ENCODE measurements at regions not wholly inside any gene's neighbourhood (a gene's known extent, or its start where the extent isn't known, plus 50 kb on each side); places are given as distances from the start of the nearest gene placed in this dataset.

DNA sequence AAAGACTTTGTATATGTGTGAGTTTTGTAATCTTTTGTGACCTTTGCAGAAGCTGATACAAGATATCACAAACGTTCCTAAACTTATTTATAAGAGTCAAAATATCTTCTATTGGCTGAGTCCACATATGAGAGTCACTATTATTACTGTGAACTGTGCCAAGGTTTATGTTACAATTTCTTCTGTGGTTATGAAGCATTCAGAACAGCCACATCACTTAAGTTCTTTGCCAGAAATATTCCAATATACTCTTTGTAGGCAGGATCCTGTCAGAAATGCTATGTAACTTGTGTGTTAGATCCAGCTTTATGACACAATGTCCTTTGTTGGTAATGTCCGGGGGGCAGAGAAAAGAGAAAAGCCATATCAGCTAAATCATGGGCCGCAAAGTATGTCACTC, 1030.3 kb upstream of the AMELY start:
- H3K9me3 Mint-ChIP-seq: no peaks in the 10 kb centered on the region
- no peaks in the 10 kb centered on the region for H3K9me3 ChIP-seq
- WGBS (ENCODE audit: insufficient coverage): no CpG with 5 or more reads among the region's 3 CpGs
- ATAC-seq (replicated peaks in 1 of 4) (no peak), DNase-seq (no peak)
- no peaks in the 10 kb centered on the region for H3K4me1 ChIP-seq (ENCODE audit: control insufficient read depth in 1 of 2, extremely low read depth in 1 of 2, insufficient read depth in 2 of 2, low read length in 2 of 2)
- H3K36me3 Mint-ChIP-seq: no peaks in the 10 kb centered on the region
- H3K4me1 Mint-ChIP-seq: no peaks in the 10 kb centered on the region
- CTCF ChIA-PET: no interaction called here
- no peak overlapping the region for H3K4me3 Mint-ChIP-seq
- H3K4me3 ChIP-seq (ENCODE audit: control insufficient read depth in 1 of 2, extremely low read depth in 1 of 2, low read length in 1 of 2): no peak overlapping the region
- H3K27me3 Mint-ChIP-seq: no peaks in the 10 kb centered on the region
- H3K27ac Mint-ChIP-seq: no peak overlapping the region
- POLR2A ChIA-PET: no interaction called here
- H3K36me3 ChIP-seq (ENCODE audit: control insufficient read depth in 2 of 2, extremely low read depth in 1 of 2, insufficient read depth in 1 of 2, low read length in 1 of 2): no peaks in the 10 kb centered on the region
- H3K27me3 ChIP-seq (replicated peaks in 1 of 2; ENCODE audit: control insufficient read depth in 2 of 2, extremely low read depth in 1 of 2, insufficient read depth in 2 of 2, low read length in 1 of 2): no peaks in the 10 kb centered on the region
- no peak overlapping the region for H3K27ac ChIP-seq (ENCODE audit: low read length)

DNA sequence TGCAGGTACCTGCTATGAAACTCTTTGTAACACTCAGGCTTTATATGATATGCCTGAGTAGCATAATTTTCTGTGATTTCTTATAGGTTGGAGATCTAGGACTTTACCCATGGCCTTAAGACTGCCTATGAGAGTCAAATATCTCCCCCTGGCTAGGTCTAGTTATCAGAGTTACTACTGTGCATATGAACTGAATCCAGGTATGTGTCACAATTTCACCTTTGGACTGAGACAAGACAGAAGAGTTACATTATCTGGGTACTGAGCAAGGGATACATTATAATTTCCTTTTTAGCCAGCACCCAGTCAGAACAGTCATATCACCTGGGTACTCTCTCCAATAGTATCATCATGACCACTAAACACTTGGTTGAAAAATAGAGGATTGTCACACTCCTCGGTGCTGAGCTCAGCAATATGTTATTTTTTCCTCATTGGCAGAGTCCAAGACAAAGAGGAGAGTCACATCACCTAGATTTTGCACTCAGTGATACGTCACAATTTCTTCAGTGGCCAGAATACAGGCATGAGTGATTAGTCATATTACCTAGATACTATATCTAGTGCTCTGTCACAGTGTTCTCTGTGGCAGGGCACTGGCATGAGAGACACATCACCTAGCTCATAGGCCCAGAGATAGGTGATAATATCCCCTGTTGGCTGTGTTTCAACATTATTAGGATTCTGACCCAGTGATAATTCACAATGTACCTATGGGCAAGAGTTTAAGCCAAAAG, 1027.6 kb upstream of the AMELY start:
- Mint-ChIP-seq H3K4me3 (no peak overlapping the region), H3K4me1 (no peaks in the 10 kb centered on the region), H3K27me3 (no peaks in the 10 kb centered on the region), H3K9me3 (no peaks in the 10 kb centered on the region), H3K27ac (no peak overlapping the region), H3K36me3 (no peaks in the 10 kb centered on the region)
- ATAC-seq (replicated peaks in 1 of 4) (no peak), DNase-seq (no peak)
- no peak overlapping the region for H3K27ac ChIP-seq (ENCODE audit: low read length)
- H3K4me3 ChIP-seq (ENCODE audit: control insufficient read depth in 1 of 2, extremely low read depth in 1 of 2, low read length in 1 of 2): no peak overlapping the region
- H3K36me3 ChIP-seq (ENCODE audit: control insufficient read depth in 2 of 2, extremely low read depth in 1 of 2, insufficient read depth in 1 of 2, low read length in 1 of 2): no peaks in the 10 kb centered on the region
- no peaks in the 10 kb centered on the region for H3K9me3 ChIP-seq
- ChIA-PET POLR2A (no interaction called here), CTCF (no interaction called here)
- H3K4me1 ChIP-seq (ENCODE audit: control insufficient read depth in 1 of 2, extremely low read depth in 1 of 2, insufficient read depth in 2 of 2, low read length in 2 of 2): no peaks in the 10 kb centered on the region
- H3K27me3 ChIP-seq (replicated peaks in 1 of 2; ENCODE audit: control insufficient read depth in 2 of 2, extremely low read depth in 1 of 2, insufficient read depth in 2 of 2, low read length in 1 of 2): no peaks in the 10 kb centered on the region
- WGBS (ENCODE audit: insufficient coverage): no CpG with 5 or more reads among the region's 2 CpGs

DNA sequence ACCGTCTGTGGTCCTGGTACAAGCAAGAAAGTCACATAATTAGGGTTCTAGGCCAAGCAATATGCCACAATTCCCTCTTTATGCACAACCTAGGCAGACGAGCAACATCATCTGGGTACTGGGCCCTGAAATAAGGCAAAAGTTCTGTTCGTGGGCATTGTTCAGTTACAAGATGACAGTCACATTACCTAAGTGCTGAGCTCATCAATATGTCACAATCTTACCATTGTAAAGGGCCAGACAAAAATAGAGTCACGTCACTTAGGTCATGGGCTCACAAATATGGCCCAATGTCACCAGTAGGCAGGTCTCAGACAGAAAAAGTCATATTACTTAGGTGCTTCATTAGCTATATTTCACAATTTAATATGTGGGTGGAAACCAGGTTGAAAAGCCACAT, 1025.3 kb upstream of the AMELY start:
- POLR2A ChIA-PET: no interaction called here
- CTCF ChIA-PET: no interaction called here
- no peaks in the 10 kb centered on the region for H3K4me1 Mint-ChIP-seq
- H3K9me3 Mint-ChIP-seq: no peaks in the 10 kb centered on the region
- H3K9me3 ChIP-seq: no peaks in the 10 kb centered on the region
- no peaks in the 10 kb centered on the region for H3K27me3 ChIP-seq (replicated peaks in 1 of 2; ENCODE audit: control insufficient read depth in 2 of 2, extremely low read depth in 1 of 2, insufficient read depth in 2 of 2, low read length in 1 of 2)
- no peaks in the 10 kb centered on the region for H3K36me3 Mint-ChIP-seq
- DNase-seq (no peak), ATAC-seq (replicated peaks in 1 of 4) (no peak)
- H3K36me3 ChIP-seq (ENCODE audit: control insufficient read depth in 2 of 2, extremely low read depth in 1 of 2, insufficient read depth in 1 of 2, low read length in 1 of 2): no peaks in the 10 kb centered on the region
- no peak overlapping the region for H3K27ac Mint-ChIP-seq
- H3K4me3 Mint-ChIP-seq: no peak overlapping the region
- H3K27me3 Mint-ChIP-seq: no peaks in the 10 kb centered on the region
- no peak overlapping the region for H3K4me3 ChIP-seq (ENCODE audit: control insufficient read depth in 1 of 2, extremely low read depth in 1 of 2, low read length in 1 of 2)
- whole genome bisulfite sequencing (ENCODE audit: insufficient coverage): 48% methylated on average over 2 of the region's 4 CpGs
- no peaks in the 10 kb centered on the region for H3K4me1 ChIP-seq (ENCODE audit: control insufficient read depth in 1 of 2, extremely low read depth in 1 of 2, insufficient read depth in 2 of 2, low read length in 2 of 2)
- no peak overlapping the region for H3K27ac ChIP-seq (ENCODE audit: low read length)

DNA sequence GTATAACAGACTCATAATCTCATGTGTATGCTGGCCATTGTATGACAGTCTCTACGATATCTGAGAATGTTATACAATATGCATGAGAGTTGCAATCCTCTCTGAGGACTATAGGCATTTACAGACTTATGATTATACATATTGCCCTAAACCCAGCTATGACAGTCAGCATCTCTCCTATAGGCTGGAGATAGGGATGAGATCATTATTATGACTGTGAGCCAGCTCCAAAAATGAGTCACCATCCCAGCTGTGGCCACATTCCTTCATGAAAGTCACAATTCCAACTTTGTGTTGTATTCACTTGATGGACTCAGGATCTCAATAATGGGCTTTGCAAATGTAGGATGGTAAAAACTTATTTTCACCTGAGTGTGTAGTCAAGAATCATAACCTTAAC, 1024.5 kb upstream of the AMELY start:
- ATAC-seq (replicated peaks in 1 of 4) (no peak), DNase-seq (no peak)
- Histone ChIP-seq H3K27me3 (replicated peaks in 1 of 2; ENCODE audit: control insufficient read depth in 2 of 2, extremely low read depth in 1 of 2, insufficient read depth in 2 of 2, low read length in 1 of 2) (no peaks in the 10 kb centered on the region), H3K4me1 (ENCODE audit: control insufficient read depth in 1 of 2, extremely low read depth in 1 of 2, insufficient read depth in 2 of 2, low read length in 2 of 2) (no peaks in the 10 kb centered on the region), H3K4me3 (ENCODE audit: control insufficient read depth in 1 of 2, extremely low read depth in 1 of 2, low read length in 1 of 2) (no peak overlapping the region), H3K9me3 (no peaks in the 10 kb centered on the region), H3K27ac (ENCODE audit: low read length) (no peak overlapping the region), H3K36me3 (ENCODE audit: control insufficient read depth in 2 of 2, extremely low read depth in 1 of 2, insufficient read depth in 1 of 2, low read length in 1 of 2) (no peaks in the 10 kb centered on the region)
- H3K36me3 Mint-ChIP-seq: no peaks in the 10 kb centered on the region
- H3K27ac Mint-ChIP-seq: no peak overlapping the region
- H3K9me3 Mint-ChIP-seq: no peaks in the 10 kb centered on the region
- WGBS (ENCODE audit: insufficient coverage): no CpG with 5 or more reads among the region's 1 CpG
- ChIA-PET CTCF (no interaction called here), POLR2A (no interaction called here)
- no peaks in the 10 kb centered on the region for H3K4me1 Mint-ChIP-seq
- H3K4me3 Mint-ChIP-seq: no peak overlapping the region
- no peaks in the 10 kb centered on the region for H3K27me3 Mint-ChIP-seq

DNA sequence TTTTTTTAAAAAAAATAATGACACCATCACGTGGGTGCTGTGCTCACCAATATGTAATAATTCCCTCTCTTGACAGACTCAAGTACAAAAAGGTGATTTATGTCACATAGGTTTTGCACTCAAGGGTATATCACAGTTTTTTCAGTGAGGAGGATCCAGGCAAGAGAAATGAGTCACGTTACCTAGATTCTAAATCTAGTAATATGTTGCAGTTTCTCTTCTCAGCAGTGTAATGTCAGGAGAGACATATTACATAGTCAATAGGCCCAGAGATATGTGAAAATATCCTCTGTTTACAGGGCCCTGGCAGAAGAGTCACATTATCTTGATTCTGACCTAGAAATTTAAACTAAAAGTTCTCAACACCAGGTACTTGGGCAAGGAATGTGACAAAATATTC, 1024.1 kb upstream of the AMELY start:
- no peaks in the 10 kb centered on the region for H3K9me3 Mint-ChIP-seq
- DNase-seq (no peak), ATAC-seq (replicated peaks in 1 of 4) (no peak)
- no peaks in the 10 kb centered on the region for H3K27me3 Mint-ChIP-seq
- H3K4me3 Mint-ChIP-seq: no peak overlapping the region
- H3K36me3 Mint-ChIP-seq: no peaks in the 10 kb centered on the region
- Histone ChIP-seq H3K36me3 (ENCODE audit: control insufficient read depth in 2 of 2, extremely low read depth in 1 of 2, insufficient read depth in 1 of 2, low read length in 1 of 2) (no peaks in the 10 kb centered on the region), H3K27me3 (replicated peaks in 1 of 2; ENCODE audit: control insufficient read depth in 2 of 2, extremely low read depth in 1 of 2, insufficient read depth in 2 of 2, low read length in 1 of 2) (no peaks in the 10 kb centered on the region), H3K4me1 (ENCODE audit: control insufficient read depth in 1 of 2, extremely low read depth in 1 of 2, insufficient read depth in 2 of 2, low read length in 2 of 2) (no peaks in the 10 kb centered on the region), H3K27ac (ENCODE audit: low read length) (no peak overlapping the region), H3K9me3 (no peaks in the 10 kb centered on the region), H3K4me3 (ENCODE audit: control insufficient read depth in 1 of 2, extremely low read depth in 1 of 2, low read length in 1 of 2) (no peak overlapping the region)
- POLR2A ChIA-PET: no interaction called here
- no peak overlapping the region for H3K27ac Mint-ChIP-seq
- CTCF ChIA-PET: no interaction called here
- WGBS (ENCODE audit: insufficient coverage): no CpG with 5 or more reads among the region's 2 CpGs
- H3K4me1 Mint-ChIP-seq: no peaks in the 10 kb centered on the region

DNA sequence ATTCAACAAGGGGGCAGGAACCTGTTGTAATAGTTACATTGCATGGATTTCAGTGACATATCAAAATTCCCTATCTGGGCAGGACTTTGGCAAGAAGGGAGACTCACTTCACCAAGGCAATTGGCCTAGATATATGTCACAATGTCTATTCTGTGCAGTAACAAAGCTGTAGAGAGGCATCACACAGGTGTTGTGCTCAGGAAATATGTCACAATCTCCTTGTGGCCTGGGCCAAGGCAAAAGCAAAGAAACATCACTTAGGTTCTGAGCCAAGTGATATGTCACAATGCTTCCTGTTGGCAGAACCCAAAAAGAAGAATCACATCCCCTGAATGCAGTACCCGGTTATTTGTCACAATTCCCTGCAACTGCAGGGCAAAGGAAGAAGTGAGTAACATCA, 1020.9 kb upstream of the AMELY start:
- H3K27ac ChIP-seq (ENCODE audit: low read length): no peak overlapping the region
- no CpG with 5 or more reads among the region's 1 CpG for WGBS (ENCODE audit: insufficient coverage)
- Mint-ChIP-seq H3K27me3 (no peaks in the 10 kb centered on the region), H3K9me3 (no peaks in the 10 kb centered on the region), H3K4me1 (no peaks in the 10 kb centered on the region), H3K4me3 (no peak overlapping the region), H3K36me3 (no peaks in the 10 kb centered on the region), H3K27ac (no peak overlapping the region)
- H3K36me3 ChIP-seq (ENCODE audit: control insufficient read depth in 2 of 2, extremely low read depth in 1 of 2, insufficient read depth in 1 of 2, low read length in 1 of 2): no peaks in the 10 kb centered on the region
- H3K9me3 ChIP-seq: no peaks in the 10 kb centered on the region
- no peaks in the 10 kb centered on the region for H3K27me3 ChIP-seq (replicated peaks in 1 of 2; ENCODE audit: control insufficient read depth in 2 of 2, extremely low read depth in 1 of 2, insufficient read depth in 2 of 2, low read length in 1 of 2)
- ATAC-seq (replicated peaks in 1 of 4): no peak
- CTCF ChIA-PET: no interaction called here
- no peak for DNase-seq
- POLR2A ChIA-PET: no interaction called here
- no peak overlapping the region for H3K4me3 ChIP-seq (ENCODE audit: control insufficient read depth in 1 of 2, extremely low read depth in 1 of 2, low read length in 1 of 2)
- H3K4me1 ChIP-seq (ENCODE audit: control insufficient read depth in 1 of 2, extremely low read depth in 1 of 2, insufficient read depth in 2 of 2, low read length in 2 of 2): no peaks in the 10 kb centered on the region

DNA sequence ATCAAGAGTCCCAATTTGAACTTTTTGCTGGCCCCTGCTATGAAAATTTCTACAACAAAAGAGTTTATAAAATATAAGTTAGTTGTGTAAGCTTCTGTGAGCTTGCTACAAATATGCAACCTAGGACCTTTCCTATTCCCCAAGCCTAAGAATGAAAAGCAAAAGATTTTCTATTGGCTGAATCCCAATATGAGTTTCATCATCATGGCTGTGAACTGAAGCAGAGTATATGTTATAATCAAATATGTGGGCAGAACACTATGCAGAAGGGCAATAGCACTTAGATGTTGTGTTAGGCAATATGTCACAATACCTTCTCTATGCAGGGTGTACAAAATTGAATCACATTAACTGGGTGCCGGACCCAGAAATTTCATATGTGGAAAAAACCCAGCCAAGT, 1018.3 kb upstream of the AMELY start:
- DNase-seq (no peak), ATAC-seq (replicated peaks in 1 of 4) (no peak)
- Mint-ChIP-seq H3K9me3 (no peaks in the 10 kb centered on the region), H3K4me1 (no peaks in the 10 kb centered on the region), H3K27me3 (no peaks in the 10 kb centered on the region), H3K27ac (no peak overlapping the region), H3K36me3 (no peaks in the 10 kb centered on the region), H3K4me3 (no peak overlapping the region)
- ChIA-PET CTCF (no interaction called here), POLR2A (no interaction called here)
- no CpG with 5 or more reads among the region's 1 CpG for WGBS (ENCODE audit: insufficient coverage)
- Histone ChIP-seq H3K27ac (ENCODE audit: low read length) (no peak overlapping the region), H3K27me3 (replicated peaks in 1 of 2; ENCODE audit: control insufficient read depth in 2 of 2, extremely low read depth in 1 of 2, insufficient read depth in 2 of 2, low read length in 1 of 2) (no peaks in the 10 kb centered on the region), H3K4me3 (ENCODE audit: control insufficient read depth in 1 of 2, extremely low read depth in 1 of 2, low read length in 1 of 2) (no peak overlapping the region), H3K36me3 (ENCODE audit: control insufficient read depth in 2 of 2, extremely low read depth in 1 of 2, insufficient read depth in 1 of 2, low read length in 1 of 2) (no peaks in the 10 kb centered on the region), H3K4me1 (ENCODE audit: control insufficient read depth in 1 of 2, extremely low read depth in 1 of 2, insufficient read depth in 2 of 2, low read length in 2 of 2) (no peaks in the 10 kb centered on the region), H3K9me3 (no peaks in the 10 kb centered on the region)

Data from T-cell (primary cell).